CD4-positive, alpha-beta T cell treated with Interleukin-21 for 1 hour (primary cell): ENCODE measurements at regions not wholly inside any gene's neighbourhood (a gene's known extent, or its start where the extent isn't known, plus 50 kb on each side); places are given as distances from the start of the nearest gene placed in this dataset.

ENCODE experiments used
- DNase-seq: peaks from one replicate; pipeline ENCODE4 v3.0.0-alpha.2; 2020

DNA sequence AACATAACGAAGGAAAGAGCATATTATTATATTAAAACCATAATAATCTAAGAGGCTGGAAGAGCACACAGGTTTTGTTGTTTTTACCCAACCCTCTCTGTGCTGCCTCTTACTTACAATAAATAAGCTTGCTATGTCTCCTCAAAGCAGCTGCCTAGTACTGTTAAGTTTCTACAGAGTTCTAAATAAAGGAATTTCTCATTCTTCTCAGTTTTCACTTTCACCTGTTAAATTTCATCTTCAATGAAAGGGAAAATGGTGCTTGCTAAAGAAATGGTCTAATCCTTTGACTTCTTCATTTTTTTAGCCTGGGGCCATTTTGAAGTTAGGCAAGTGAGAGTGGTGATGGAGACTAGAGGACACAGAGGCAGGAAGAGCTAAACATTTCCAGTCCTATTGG lies 396.1 kb downstream of the MAN2A1 start:
- DNase-seq, result no peak

GRCh38 chr5:110086658-110087388 lies 397.1 kb downstream of the MAN2A1 start:
- DNase-seq, result peak; percentile 5

GRCh38 chr5:110087829-110088228 lies 398.1 kb downstream of the MAN2A1 start:
- no peak for DNase-seq

- DNase-seq, result no peak
Measured at GRCh38 chr5:110088676-110089436, 399.1 kb downstream of the MAN2A1 start.

- DNase-seq, result no peak
Measured at GRCh38 chr5:110092955-110093785, 403.4 kb downstream of the MAN2A1 start.

DNA sequence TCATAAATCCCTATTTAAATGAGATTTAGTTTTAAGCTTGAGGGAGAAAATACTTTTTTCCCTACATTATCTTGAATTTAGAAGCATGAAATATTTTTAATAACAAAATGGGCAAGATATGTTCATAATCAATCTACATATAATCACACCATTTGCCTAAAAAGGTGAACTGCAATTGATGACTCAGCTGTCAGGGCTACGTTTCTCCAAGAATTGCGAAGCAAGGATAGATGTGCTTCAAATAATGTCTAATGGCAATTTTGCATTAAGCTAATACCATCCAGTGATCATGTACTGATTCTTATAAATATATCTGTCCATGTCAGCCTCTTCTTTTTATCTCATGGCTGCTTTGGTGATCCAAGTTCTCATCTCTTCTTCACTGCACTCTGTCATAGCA lies 404.4 kb downstream of the MAN2A1 start:
- DNase-seq, result no peak

DNA sequence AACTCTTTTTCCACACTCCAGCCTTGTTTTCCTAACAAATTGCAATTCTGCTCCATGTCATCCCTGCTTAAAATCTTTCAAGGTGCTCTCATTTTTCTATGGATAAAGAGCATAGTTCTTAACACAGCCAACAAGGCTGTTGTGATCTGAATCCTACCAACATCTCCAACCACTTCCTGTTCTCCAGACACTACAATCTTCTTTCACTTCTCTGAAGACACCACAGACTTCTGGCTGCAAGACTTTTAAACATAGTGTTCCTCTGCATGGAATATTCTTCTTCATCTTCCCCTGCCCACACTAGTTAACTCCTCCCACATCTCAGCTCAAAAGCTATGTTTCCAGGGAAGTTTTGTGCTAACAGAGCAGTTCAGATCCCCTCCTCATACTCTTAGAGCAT lies 404.8 kb downstream of the MAN2A1 start:
- DNase-seq, result no peak

GRCh38 chr5:110096419-110096818 lies 406.7 kb downstream of the MAN2A1 start:
- no peak for DNase-seq

DNA sequence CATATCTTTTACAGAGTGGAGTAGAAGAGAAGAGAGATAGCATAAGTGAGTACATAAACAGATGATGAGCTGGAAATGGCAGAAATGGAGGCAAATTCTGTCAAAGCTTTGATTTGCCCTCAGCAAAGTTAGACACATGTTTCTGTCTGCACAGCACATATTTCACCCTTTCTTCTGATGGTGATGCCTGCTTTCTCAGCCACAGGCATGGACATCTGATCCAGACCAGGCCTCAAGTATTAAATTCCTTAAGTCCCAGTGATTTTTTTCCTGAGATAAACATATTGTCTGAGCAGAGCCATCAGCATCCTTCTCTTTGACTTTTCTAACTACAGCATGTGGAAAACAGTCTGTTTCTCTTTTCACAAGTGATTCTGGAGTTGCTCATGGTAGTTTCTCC lies 409.8 kb downstream of the MAN2A1 start:
- no peak for DNase-seq

DNA sequence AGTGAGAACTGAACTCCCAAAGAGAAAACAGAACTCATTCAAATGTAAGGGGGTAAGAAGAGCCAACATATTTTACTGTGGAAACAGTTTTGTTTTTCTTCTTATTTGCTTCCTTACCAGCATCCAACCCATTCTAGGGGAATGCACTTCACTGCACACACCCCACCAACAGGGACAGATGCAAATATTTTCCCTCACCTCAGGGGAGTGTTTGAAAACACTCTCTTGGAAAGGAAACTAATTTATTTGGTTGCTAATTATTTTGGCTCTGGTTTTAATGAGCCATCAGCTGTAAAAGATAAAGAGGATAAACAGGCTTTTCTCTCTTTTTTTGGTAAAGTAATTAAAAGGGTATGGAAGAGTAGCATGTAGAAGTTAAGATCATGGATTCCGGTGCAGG lies 413.4 kb downstream of the MAN2A1 start:
- no peak for DNase-seq

DNA sequence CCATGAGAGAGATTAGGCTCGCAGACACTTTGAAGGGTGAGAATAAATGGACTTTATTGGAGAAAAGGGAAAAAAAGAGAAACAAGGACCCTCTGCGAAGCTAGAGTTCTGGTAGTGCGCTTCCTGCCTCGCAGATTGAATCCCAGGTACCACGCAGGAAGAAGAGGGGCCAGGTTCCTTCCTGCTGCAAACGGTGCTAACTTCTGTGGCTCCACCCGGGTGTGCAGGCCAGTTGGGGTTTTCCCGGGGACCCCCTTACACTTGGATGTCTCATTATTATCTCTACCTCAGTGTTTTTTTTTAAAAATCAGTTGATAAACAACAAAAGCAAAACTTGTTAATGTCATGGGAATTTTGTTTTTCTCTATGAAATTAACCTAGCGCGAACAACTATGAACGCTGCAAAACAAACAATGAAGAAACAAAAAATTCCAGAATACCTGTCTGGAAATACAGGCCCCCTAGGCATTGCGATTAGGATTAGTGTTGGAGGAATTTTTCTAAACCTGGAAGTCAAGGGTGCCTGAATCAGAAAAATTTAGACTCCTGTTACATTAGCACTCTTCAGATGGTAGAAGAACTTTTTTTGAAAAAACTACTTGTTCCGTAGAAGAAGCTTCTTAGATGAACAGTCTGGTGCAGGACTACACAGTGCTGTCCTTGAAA lies 414.5 kb downstream of the MAN2A1 start:
- no peak for DNase-seq

GRCh38 chr5:110104726-110105669 lies 415.3 kb downstream of the MAN2A1 start:
- DNase-seq, result no peak

DNA sequence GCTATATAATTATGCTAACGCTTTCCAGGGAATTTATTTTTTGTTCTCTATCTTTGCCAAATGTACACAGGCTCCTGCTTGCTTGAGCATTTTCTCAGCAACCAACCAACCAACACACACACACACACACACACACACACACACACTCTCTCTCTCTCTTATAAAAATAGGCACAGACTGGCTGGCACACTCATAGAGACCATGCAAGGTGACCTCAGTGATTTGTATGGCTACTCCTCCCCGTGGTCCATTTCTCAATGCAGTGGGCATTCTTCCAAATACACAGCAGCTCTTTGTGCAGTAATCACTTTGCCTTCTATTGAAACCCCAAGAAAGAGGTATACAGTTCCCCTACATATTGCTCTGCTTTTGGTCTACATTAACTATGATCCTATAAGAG lies 416.0 kb downstream of the MAN2A1 start:
- no peak for DNase-seq

DNA sequence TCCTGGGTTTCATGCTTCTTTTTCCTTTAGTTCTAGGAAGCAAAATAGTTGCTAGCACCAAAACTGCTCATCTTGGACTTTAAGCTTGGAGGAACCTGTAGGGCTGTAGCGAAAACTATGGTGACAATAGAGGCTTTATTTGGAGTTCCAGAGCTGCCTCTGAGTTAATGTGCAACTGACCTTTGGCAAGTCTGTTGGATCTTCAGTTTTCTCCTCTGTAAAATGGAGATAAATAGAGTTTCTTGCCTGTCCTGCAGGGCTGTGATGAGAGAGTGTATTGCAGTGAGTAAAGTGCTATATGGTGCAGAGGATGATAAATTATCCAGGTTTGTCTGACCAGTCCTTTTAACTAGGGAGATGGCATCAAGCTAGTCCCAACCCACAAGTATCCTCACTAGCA lies 417.0 kb downstream of the MAN2A1 start:
- DNase-seq, result no peak

- DNase-seq, result no peak
Measured at GRCh38 chr5:110108520-110108919, 418.8 kb downstream of the MAN2A1 start.

DNA sequence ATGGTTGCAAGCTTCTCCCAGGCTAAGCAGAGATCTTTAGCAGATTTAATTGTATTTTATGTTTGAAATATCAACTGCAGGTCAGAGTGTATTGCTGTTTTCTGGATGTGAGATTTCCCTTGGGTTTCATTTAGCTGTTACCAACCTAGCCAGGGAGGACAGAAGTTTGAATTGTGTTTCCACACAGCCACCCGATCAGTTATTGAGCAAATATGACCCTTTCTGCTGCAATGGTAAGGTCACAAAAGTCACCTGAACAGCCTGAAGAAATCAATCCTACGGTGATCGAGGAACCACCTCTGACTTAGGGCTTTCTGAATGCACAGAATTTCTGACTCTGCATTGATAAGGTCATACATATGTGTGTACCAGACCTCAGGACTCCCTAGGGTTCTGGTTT lies 419.9 kb downstream of the MAN2A1 start:
- DNase-seq, result no peak

- no peak for DNase-seq
Measured at GRCh38 chr5:110112348-110112747, 422.6 kb downstream of the MAN2A1 start.

- no peak for DNase-seq
Measured at GRCh38 chr5:110115503-110115902, 425.8 kb downstream of the MAN2A1 start.

- no peak for DNase-seq
Measured at GRCh38 chr5:110116539-110116938, 426.8 kb downstream of the MAN2A1 start.

DNA sequence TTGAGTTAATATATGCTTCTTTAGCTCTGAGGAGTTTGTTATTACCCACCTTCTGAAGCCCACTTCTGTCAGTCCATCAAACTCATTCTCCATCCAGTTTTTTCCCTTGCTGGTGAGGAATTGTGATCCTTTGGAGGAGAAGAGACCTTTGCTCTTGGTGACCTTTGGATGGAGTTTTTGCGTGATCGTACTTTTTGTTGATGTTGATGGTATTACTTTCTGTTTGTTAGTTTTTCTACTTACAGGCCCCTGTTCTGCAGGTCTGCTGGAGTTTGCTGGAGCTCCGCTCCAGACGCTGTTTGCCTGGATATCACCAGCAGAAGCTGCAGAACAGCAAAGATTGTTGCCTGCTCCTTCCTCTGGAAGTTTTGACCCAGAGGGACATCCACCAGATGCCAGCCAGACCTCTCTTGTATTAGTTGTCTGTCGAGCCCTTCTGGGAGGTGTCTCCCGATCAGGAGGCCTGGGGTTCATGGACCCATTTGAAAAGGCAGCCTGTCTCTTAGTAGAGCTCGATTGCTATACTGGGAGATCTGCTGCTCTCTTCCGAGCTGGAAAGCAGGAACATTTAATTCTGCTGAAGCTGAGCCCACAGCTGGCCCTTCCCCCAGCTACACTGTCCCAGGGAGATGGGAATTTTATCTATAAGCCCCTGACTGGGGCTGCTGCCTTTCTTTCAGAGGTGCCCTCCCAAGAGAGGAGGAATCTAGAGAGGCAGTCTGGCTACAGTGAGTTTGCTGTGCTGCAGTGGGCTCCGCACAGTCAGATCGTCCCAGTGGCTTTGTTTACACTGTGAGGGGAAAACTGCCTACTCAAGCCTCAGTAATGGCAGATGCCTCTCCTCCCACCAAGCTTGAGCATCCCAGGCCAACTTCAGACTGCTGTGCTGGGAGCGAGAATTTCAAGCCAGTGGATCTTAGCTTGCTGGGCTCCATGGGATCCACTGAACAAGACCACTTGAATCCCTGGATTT lies 445.5 kb downstream of the MAN2A1 start:
- DNase-seq, result no peak

DNA sequence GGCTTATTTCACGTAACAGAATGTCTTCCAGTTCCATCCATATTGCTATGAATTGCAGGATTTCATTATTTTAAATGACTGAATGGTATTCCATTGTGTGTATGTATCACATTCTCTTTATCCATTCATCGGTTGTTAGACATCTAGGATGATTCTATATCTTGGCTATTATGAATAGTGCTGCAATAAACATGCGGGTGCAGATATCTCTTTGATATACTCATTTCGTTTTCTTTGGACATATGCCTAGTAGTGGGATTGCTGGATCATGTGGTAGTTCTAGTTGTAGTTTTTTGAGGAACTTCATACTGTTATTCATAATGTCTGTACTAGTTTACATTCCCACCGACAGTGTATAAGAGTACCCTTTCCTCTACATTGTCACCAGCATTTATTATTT lies 460.5 kb downstream of the MAN2A1 start:
- no peak for DNase-seq
